ENCODE measurements at regions not wholly inside any gene's neighbourhood (a gene's known extent, or its start where the extent isn't known, plus 50 kb on each side); places are given as distances from the start of the nearest gene placed in this dataset.

DNA sequence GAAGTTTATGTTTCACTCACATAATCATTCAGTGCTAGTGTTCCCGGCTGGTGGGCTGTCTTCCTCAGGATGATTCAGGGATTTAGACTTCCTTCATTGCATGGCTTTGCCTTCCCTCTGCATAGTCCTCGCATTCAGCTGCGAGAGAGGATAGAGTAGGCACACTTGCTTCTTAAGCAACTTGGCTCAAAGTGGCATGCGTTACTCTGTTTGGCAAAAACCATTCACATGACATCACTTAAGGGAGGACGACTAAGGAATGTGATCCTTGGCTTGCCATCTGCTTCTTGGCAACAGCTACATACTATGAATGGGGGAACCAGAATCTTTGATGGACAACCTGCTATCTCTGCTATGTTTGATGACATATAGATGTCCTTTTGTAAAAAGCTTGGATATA lies 359.3 kb downstream of the TDRD3 start:
- H3K27me3 ChIP-seq (ENCODE audit: low read depth): no peaks in the 10 kb centered on the region
- DNase-seq: no peak
- no peak overlapping the region for H3K4me3 ChIP-seq
- TF ChIP-seq, protein P1, sequence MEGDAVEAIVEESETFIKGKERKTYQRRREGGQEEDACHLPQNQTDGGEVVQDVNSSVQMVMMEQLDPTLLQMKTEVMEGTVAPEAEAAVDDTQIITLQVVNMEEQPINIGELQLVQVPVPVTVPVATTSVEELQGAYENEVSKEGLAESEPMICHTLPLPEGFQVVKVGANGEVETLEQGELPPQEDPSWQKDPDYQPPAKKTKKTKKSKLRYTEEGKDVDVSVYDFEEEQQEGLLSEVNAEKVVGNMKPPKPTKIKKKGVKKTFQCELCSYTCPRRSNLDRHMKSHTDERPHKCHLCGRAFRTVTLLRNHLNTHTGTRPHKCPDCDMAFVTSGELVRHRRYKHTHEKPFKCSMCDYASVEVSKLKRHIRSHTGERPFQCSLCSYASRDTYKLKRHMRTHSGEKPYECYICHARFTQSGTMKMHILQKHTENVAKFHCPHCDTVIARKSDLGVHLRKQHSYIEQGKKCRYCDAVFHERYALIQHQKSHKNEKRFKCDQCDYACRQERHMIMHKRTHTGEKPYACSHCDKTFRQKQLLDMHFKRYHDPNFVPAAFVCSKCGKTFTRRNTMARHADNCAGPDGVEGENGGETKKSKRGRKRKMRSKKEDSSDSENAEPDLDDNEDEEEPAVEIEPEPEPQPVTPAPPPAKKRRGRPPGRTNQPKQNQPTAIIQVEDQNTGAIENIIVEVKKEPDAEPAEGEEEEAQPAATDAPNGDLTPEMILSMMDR (IDR thresholded peaks at IDR 0.05): no peak
- no peaks in the 10 kb centered on the region for H3K36me3 ChIP-seq
- H3K4me1 ChIP-seq: peaks cover 7% of the 10 kb centered on the region
- no peak overlapping the region for H3K27ac ChIP-seq
- H3K9me3 ChIP-seq: no peaks in the 10 kb centered on the region
- intact Hi-C loops (cut with DNase I): no loop called here
- peak; percentile 19 to 41 for ATAC-seq

DNA sequence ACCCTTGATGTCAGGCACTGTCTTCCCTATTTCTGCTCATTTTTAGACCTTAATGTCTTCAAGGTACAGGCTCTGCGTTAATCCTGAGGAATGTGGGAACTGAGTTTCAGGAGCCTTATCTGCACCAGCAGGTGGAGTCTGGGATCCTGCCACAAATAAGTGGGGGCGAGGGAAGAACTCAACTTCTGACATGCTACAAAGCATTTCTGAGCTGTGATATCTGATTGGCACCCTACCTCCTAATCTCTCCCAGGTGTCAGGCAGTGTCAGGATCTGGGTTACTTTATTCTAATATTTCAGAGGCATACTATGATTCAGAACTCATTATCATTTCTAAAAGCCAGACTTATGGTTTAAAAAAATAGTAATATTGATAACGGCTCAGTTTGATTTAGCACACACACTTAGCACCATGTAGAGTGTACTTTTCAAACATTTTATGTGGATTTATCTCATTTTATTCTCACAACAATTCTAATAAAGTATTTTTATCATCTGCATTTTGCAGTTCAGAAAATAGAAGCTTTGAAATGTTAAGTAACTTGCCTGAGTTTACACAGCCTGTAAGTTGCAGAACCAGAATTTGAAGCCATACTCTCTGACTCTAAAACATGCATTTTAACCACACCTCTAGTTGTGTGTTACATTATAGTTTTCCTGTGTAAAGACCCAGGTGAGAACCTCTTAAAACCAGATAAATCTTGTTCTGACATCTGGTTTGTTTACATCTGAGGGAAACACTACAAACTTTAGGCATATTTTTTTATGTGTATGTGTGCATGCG lies 358.6 kb downstream of the TDRD3 start:
- Histone ChIP-seq H3K36me3 (no peaks in the 10 kb centered on the region), H3K27me3 (ENCODE audit: low read depth) (no peaks in the 10 kb centered on the region), H3K4me1 (peaks cover 7% of the 10 kb centered on the region), H3K4me3 (no peak overlapping the region), H3K9me3 (no peaks in the 10 kb centered on the region), H3K27ac (no peak overlapping the region)
- TF ChIP-seq, protein P1 (IDR thresholded peaks at IDR 0.05): no peak
- ATAC-seq (peak; percentile 24 to 79), DNase-seq (no peak)
- intact Hi-C loops (cut with DNase I): no loop called here

DNA sequence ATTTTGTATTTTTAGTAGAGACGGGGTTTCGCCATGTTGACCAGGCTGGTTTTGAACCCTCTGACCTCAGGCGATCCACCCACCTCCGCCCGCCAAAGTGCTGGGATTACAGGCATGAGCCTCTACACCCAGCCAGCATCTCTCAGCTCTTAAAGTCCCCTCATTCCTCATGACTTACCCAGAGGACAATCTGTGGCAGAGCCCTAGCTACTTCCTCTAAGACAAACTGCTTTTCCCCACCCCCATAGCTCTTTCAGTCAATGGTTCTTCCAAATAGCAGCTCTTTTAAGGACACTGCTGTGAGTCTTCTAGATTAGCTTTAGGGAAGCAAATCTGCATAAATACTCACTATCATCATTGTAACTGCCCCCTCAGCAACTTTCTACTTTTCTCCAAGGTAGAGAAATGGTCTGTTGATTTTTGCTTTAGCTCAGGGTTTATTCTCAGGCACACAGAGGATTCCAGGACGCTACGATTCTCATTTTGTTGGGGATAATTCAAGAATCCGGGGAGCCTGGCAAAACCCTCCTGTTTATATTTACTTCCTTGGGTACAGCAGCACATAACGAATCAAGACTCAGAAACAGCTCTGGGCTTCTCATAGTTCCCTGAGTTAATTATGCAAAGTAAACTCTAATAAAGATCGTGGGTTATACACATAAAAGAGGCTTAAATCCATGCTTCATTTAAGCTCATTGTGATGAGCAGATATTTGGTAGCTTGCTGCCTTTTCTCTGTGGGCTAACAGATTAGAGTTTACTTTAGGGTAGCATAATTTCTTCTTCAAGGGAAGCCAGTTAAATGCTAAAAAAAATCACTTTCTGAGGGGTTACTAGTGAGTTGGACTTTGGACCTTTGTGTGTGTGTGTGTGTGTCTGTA lies 357.4 kb downstream of the TDRD3 start:
- H3K27me3 ChIP-seq (ENCODE audit: low read depth): no peaks in the 10 kb centered on the region
- DNase-seq (no peak), ATAC-seq (no peak)
- H3K27ac ChIP-seq: no peak overlapping the region
- H3K4me3 ChIP-seq: no peak overlapping the region
- peaks cover 7% of the 10 kb centered on the region for H3K4me1 ChIP-seq
- H3K36me3 ChIP-seq: no peaks in the 10 kb centered on the region
- TF ChIP-seq, protein P1 (IDR thresholded peaks at IDR 0.05): no peak
- intact Hi-C loops (cut with DNase I): no loop called here
- no peaks in the 10 kb centered on the region for H3K9me3 ChIP-seq

- TF ChIP-seq, protein P1 (IDR thresholded peaks at IDR 0.05): no peak
- intact Hi-C loops (cut with DNase I): no loop called here
- DNase-seq (no peak), ATAC-seq (no peak)
- Histone ChIP-seq H3K27ac (no peak overlapping the region), H3K4me1 (peaks cover 7% of the 10 kb centered on the region), H3K4me3 (no peak overlapping the region), H3K9me3 (no peaks in the 10 kb centered on the region), H3K36me3 (no peaks in the 10 kb centered on the region), H3K27me3 (ENCODE audit: low read depth) (no peaks in the 10 kb centered on the region)
These were observed 356.6 kb downstream of the TDRD3 start for GRCh38 chr13:60753641-60754040.

- Histone ChIP-seq H3K27me3 (ENCODE audit: low read depth) (no peaks in the 10 kb centered on the region), H3K4me3 (no peak overlapping the region), H3K36me3 (no peaks in the 10 kb centered on the region), H3K9me3 (no peaks in the 10 kb centered on the region), H3K27ac (no peak overlapping the region), H3K4me1 (no peaks in the 10 kb centered on the region)
- DNase-seq (no peak), ATAC-seq (peak in 1 of 2 donors; percentile 48)
- intact Hi-C loops (cut with DNase I): no loop called here
- TF ChIP-seq, protein P1 (IDR thresholded peaks at IDR 0.05): no peak
These were observed 348.3 kb downstream of the TDRD3 start for GRCh38 chr13:60745343-60745742.
